ENCODE measurements at regions not wholly inside any gene's neighbourhood (a gene's known extent, or its start where the extent isn't known, plus 50 kb on each side); places are given as distances from the start of the nearest gene placed in this dataset.
"Not testable (repeated sequence)": the region's sequence is repeated elsewhere in the genome, so short reads cannot be mapped to it uniquely, and the experiment has no call there.

- intact Hi-C loops (cut with DNase I), result no loop called here
- DNase-seq (ENCODE audit: low spot score), result no peak
Observed at GRCh38 chr3:99586701-99587100, 51.7 kb upstream of the COL8A1 start.

GRCh38 chr3:99579965-99580364 lies 58.4 kb upstream of the COL8A1 start:
- no peak for DNase-seq (ENCODE audit: low spot score)
- intact Hi-C loops (cut with DNase I), result loop anchor here in 1 of 2 donors (10.0 kb wide), 1 partner anchor 65 kb away; no protein-coding TSS in a partner anchor

- intact Hi-C loops (cut with DNase I), result loop anchor here in 1 of 2 donors (10.0 kb wide), 1 partner anchor 64 kb away; no protein-coding TSS in a partner anchor
- DNase-seq (ENCODE audit: low spot score), result no peak
Observed at GRCh38 chr3:99579246-99579645, 59.1 kb upstream of the COL8A1 start.

- DNase-seq (ENCODE audit: low spot score), result no peak
- intact Hi-C loops (cut with DNase I), result loop anchor here in 1 of 2 donors (10.0 kb wide), 1 partner anchor 64 kb away; no protein-coding TSS in a partner anchor
Observed at GRCh38 chr3:99578339-99578970, 59.9 kb upstream of the COL8A1 start.

GRCh38 chr3:99576904-99577559 lies 61.4 kb upstream of the COL8A1 start:
- intact Hi-C loops (cut with DNase I), result loop anchor here in 1 of 2 donors (10.0 kb wide), 1 partner anchor 62 kb away; no protein-coding TSS in a partner anchor
- no peak for DNase-seq (ENCODE audit: low spot score)

GRCh38 chr3:99575683-99576082 lies 62.7 kb upstream of the COL8A1 start:
- intact Hi-C loops (cut with DNase I), result loop anchor here in 1 of 2 donors (10.0 kb wide), 1 partner anchor 61 kb away; no protein-coding TSS in a partner anchor

GRCh38 chr3:99570061-99570460 lies 68.3 kb upstream of the COL8A1 start:
- no peak for DNase-seq (ENCODE audit: low spot score)
- intact Hi-C loops (cut with DNase I), result loop anchor here in 1 of 2 donors (10.0 kb wide), 1 partner anchor 55 kb away; no protein-coding TSS in a partner anchor

More at GRCh38 chr3:99575683-99576082, 62.7 kb upstream of the COL8A1 start:
- DNase-seq (ENCODE audit: low spot score), result no peak

GRCh38 chr3:99568663-99569335 lies 69.6 kb upstream of the COL8A1 start:
- no peak for DNase-seq (ENCODE audit: low spot score)
- intact Hi-C loops (cut with DNase I), result no loop called here

- intact Hi-C loops (cut with DNase I), result no loop called here
- DNase-seq (ENCODE audit: low spot score), result no peak
Observed at GRCh38 chr3:99565331-99565730, 73.1 kb upstream of the COL8A1 start.

GRCh38 chr3:99562990-99563607 lies 75.3 kb upstream of the COL8A1 start:
- intact Hi-C loops (cut with DNase I), result no loop called here
- no peak for DNase-seq (ENCODE audit: low spot score)

- intact Hi-C loops (cut with DNase I), result no loop called here
- DNase-seq (ENCODE audit: low spot score), result no peak
Observed at GRCh38 chr3:99562138-99562537, 76.3 kb upstream of the COL8A1 start.

- no peak for DNase-seq (ENCODE audit: low spot score)
- intact Hi-C loops (cut with DNase I), result no loop called here
Observed at GRCh38 chr3:99561056-99561455, 77.3 kb upstream of the COL8A1 start.

- intact Hi-C loops (cut with DNase I), result no loop called here
- DNase-seq (ENCODE audit: low spot score), result no peak
Observed at GRCh38 chr3:99559196-99559595, 79.2 kb upstream of the COL8A1 start.

GRCh38 chr3:99555885-99556284 lies 82.5 kb upstream of the COL8A1 start:
- DNase-seq (ENCODE audit: low spot score); intact Hi-C loops (cut with DNase I): not testable (repeated sequence)

- DNase-seq (ENCODE audit: low spot score), result no peak
- intact Hi-C loops (cut with DNase I), result no loop called here
Observed at GRCh38 chr3:99551520-99551919, 86.9 kb upstream of the COL8A1 start.

GRCh38 chr3:99549957-99550603 lies 88.3 kb upstream of the COL8A1 start:
- DNase-seq (ENCODE audit: low spot score), result no peak
- intact Hi-C loops (cut with DNase I), result no loop called here

- intact Hi-C loops (cut with DNase I), result no loop called here
- no peak for DNase-seq (ENCODE audit: low spot score)
Observed at GRCh38 chr3:99549220-99549619, 89.2 kb upstream of the COL8A1 start.

- no peak for DNase-seq (ENCODE audit: low spot score)
- intact Hi-C loops (cut with DNase I), result no loop called here
Observed at GRCh38 chr3:99548674-99549073, 89.7 kb upstream of the COL8A1 start.

- intact Hi-C loops (cut with DNase I), result no loop called here
- DNase-seq (ENCODE audit: low spot score), result no peak
Observed at GRCh38 chr3:99545941-99546580, 92.3 kb upstream of the COL8A1 start.

Data from posterior vena cava (tissue), 2 donors.